ENCODE measurements at regions not wholly inside any gene's neighbourhood (a gene's known extent, or its start where the extent isn't known, plus 50 kb on each side); places are given as distances from the start of the nearest gene placed in this dataset.

- no peak for TF ChIP-seq CTCF (IDR thresholded peaks at IDR 0.05)
- no peak for DNase-seq (ENCODE audit: low spot score)
- H3K9me3 Mint-ChIP-seq (ENCODE audit: low read depth), result peaks cover 40% of the 10 kb centered on the region
- H3K27me3 Mint-ChIP-seq (ENCODE audit: low read depth), result no peaks in the 10 kb centered on the region
- H3K36me3 Mint-ChIP-seq (ENCODE audit: low read depth), result no peaks in the 10 kb centered on the region
- H3K4me1 Mint-ChIP-seq (ENCODE audit: low read depth), result no peaks in the 10 kb centered on the region
- H3K27ac Mint-ChIP-seq (ENCODE audit: unreplicated experiment), result no peak overlapping the region
- H3K4me3 Mint-ChIP-seq (ENCODE audit: unreplicated experiment), result no peak overlapping the region
These were observed 472.2 kb downstream of the TDRD3 start for GRCh38 chr13:60869225-60869624.

GRCh38 chr13:60862036-60862435, 465.0 kb downstream of the TDRD3 start:
- peaks cover 3% of the 10 kb centered on the region for H3K27me3 Mint-ChIP-seq (ENCODE audit: low read depth)
- DNase-seq (ENCODE audit: low spot score), result no peak
- TF ChIP-seq CTCF (IDR thresholded peaks at IDR 0.05), result no peak
- H3K4me1 Mint-ChIP-seq (ENCODE audit: low read depth), result no peaks in the 10 kb centered on the region
- H3K4me3 Mint-ChIP-seq (ENCODE audit: unreplicated experiment), result no peak overlapping the region
- H3K27ac Mint-ChIP-seq (ENCODE audit: unreplicated experiment), result no peak overlapping the region
- peaks cover 27% of the 10 kb centered on the region for H3K9me3 Mint-ChIP-seq (ENCODE audit: low read depth)
- H3K36me3 Mint-ChIP-seq (ENCODE audit: low read depth), result no peaks in the 10 kb centered on the region

- Mint-ChIP-seq H3K27ac (ENCODE audit: unreplicated experiment) (no peak overlapping the region), H3K4me1 (ENCODE audit: low read depth) (no peaks in the 10 kb centered on the region), H3K36me3 (ENCODE audit: low read depth) (no peaks in the 10 kb centered on the region), H3K4me3 (ENCODE audit: unreplicated experiment) (no peak overlapping the region), H3K27me3 (ENCODE audit: low read depth) (peaks cover 5% of the 10 kb centered on the region), H3K9me3 (ENCODE audit: low read depth) (peaks cover 7% of the 10 kb centered on the region)
- no peak for DNase-seq (ENCODE audit: low spot score)
- TF ChIP-seq CTCF (IDR thresholded peaks at IDR 0.05), result no peak
These were observed 460.7 kb downstream of the TDRD3 start for GRCh38 chr13:60857698-60858097.

GRCh38 chr13:60852886-60853285, 455.9 kb downstream of the TDRD3 start:
- Mint-ChIP-seq H3K27me3 (ENCODE audit: low read depth) (peaks cover 5% of the 10 kb centered on the region), H3K27ac (ENCODE audit: unreplicated experiment) (no peak overlapping the region), H3K4me3 (ENCODE audit: unreplicated experiment) (no peak overlapping the region), H3K9me3 (ENCODE audit: low read depth) (peaks cover 11% of the 10 kb centered on the region), H3K36me3 (ENCODE audit: low read depth) (no peaks in the 10 kb centered on the region), H3K4me1 (ENCODE audit: low read depth) (no peaks in the 10 kb centered on the region)
- no peak for TF ChIP-seq CTCF (IDR thresholded peaks at IDR 0.05)
- DNase-seq (ENCODE audit: low spot score), result no peak

GRCh38 chr13:60851378-60851777, 454.4 kb downstream of the TDRD3 start:
- Mint-ChIP-seq H3K27me3 (ENCODE audit: low read depth) (peaks cover 2% of the 10 kb centered on the region), H3K27ac (ENCODE audit: unreplicated experiment) (no peak overlapping the region), H3K4me3 (ENCODE audit: unreplicated experiment) (no peak overlapping the region), H3K9me3 (ENCODE audit: low read depth) (peaks cover 15% of the 10 kb centered on the region), H3K4me1 (ENCODE audit: low read depth) (no peaks in the 10 kb centered on the region), H3K36me3 (ENCODE audit: low read depth) (no peaks in the 10 kb centered on the region)
- TF ChIP-seq CTCF (IDR thresholded peaks at IDR 0.05), result no peak
- no peak for DNase-seq (ENCODE audit: low spot score)

Data from chondrocyte (in vitro differentiated cells).